AML-193 (cell line): ENCODE measurements at regions not wholly inside any gene's neighbourhood (a gene's known extent, or its start where the extent isn't known, plus 50 kb on each side); places are given as distances from the start of the nearest gene placed in this dataset.
"Not testable (repeated sequence)": the region's sequence is repeated elsewhere in the genome, so short reads cannot be mapped to it uniquely, and the experiment has no call there.

Experiments
- DNase-seq, 2 experiments: peaks; one replicate each; lab custom pipeline; 2025; lab: John Stamatoyannopoulos, UW

- DNase-seq = no peak
These were observed 109.8 kb upstream of the SGK1 start for GRCh38 chr6:134427721-134428120.

DNA sequence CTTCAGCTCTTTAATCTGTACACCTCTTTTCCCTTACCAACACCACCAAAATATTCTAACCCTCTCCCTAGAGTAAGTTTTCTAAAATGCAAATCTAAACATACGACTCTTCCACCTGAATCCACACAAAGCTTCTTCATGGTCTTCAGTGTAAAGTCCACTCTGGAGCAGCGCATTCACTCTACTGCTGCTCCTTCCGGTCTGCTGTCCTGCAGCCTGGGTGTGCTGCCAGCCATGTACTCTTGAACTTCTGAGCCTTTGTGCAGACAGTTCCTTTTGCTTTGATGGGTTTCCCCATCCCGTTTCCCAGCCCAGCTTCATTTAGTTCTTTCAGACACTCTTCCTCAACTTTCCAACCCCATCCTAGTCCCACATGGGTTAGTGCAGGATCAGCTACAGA lies 108.7 kb upstream of the SGK1 start:
- no peak for DNase-seq

- DNase-seq = not testable (repeated sequence)
These were observed 108.0 kb upstream of the SGK1 start for GRCh38 chr6:134425917-134426316.

DNA sequence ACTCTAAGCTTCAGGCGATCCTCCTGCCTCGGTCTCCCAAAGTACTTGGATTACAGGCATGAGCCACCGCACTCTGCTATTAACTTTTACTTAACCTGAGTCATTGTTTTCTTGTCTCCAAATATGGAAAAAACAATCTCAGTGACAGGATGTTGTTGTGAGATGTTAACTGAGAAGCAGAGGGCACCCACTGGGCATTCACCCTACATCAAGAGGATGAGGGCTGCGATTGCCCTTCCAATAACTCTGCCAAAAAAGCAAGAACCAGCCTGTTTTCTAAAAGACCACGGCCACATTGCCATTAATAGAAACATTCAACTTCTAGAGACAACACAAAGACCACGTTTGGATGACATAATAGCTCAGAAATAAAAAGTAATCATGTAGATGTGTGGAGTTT lies 107.6 kb upstream of the SGK1 start:
- DNase-seq = no peak

DNA sequence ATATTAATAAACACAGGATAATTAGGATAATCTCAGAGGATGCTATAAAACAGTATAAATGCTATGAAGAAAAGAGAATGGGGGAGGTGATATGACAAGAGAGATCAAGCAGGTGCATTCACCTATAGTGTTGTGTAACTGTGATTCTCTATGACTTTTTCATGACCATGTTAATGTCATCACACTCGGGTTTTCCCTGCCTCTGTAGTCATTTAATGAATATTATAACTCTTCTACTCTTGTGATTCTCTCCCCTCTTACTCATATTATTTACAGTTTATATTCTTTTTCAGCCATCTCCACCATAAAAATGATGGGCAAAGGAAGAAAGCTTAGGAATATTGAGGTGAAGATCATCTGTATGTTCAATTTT lies 106.9 kb upstream of the SGK1 start:
- no peak for DNase-seq

GRCh38 chr6:134424165-134424797 lies 106.4 kb upstream of the SGK1 start:
- peak; percentile 43 to 57 for DNase-seq

DNA sequence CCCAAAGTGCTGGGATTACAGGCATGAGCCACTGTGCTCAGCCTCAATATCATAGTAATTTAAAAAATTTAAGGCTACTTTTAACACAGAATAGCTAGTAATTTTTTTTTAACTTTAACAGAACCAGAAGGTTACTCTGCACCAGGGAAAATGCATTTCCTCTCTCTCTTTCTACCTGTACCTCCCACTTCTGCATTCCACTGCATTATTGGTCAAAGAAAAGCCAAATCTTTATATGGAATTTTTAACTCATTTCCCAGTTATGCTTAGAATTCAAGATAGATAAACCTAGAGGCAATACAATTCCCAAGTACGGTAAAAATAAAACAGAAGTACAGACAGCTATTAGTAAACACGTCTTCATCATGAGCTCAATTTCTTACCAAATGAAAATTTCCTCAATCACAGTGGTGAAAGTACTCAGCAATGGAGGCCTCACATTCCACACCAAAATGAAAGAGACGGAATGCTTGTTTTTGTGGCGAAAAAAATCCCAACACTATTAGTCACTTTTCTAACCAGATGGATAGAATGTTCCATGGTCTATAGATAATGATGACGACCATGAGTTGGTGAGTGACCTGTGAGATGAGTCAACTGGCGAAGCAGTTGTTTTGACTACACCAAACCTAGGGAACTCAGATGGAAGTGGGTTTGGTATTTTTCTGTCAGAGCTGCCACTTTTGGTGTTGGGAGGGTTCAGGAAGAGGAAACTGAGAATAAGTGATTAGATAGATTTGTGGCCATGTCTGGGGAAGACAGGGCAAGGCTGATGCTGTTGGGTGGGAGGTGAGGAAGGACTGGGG lies 104.7 kb upstream of the SGK1 start:
- no peak for DNase-seq

DNA sequence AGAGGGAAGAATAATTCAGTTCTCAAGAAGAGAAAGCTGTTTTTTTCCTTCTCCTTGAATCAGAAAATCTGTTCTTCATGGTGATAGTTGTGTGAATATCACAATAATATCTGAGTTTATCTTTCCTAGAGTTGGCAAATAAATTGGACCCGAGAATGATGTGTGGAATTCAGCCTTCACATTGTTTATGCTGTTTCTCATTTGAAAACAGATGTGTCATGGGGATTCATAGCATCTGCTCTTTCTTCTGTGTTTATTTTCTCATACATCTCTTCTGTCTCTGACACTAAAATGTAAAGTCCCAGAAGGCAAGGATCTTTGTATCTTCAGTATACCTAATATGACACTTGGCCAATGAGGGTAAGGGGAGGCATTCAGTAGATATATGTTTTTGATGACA lies 103.6 kb upstream of the SGK1 start:
- DNase-seq = no peak

DNA sequence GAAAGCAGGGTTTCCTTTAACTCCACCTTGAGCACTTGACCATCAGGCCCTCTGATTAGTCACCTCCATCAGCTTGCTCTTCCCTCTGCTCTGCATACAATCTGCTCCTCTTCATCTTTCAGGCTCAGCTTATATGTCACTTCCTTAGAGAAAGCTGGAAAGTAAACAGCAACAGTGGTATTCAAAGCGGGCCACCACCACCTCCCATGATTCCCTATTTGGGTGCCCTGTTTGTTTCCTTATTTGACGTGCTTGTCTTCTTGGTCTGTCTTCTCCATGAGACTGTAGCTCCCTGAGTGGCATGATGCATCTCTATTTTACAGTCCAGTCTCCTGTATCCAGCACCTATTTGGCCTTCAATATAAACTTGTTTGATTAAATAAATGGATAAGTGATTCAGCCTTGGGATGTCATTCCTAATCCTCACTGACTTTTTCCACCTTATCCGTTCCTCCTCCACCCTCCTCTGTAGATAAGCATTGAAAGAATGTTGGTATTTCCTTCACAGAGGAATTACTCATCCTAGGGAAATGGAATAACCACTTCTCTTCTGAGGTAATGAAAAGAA lies 102.8 kb upstream of the SGK1 start:
- no peak for DNase-seq

GRCh38 chr6:134419716-134420115 lies 101.8 kb upstream of the SGK1 start:
- DNase-seq = no peak

DNA sequence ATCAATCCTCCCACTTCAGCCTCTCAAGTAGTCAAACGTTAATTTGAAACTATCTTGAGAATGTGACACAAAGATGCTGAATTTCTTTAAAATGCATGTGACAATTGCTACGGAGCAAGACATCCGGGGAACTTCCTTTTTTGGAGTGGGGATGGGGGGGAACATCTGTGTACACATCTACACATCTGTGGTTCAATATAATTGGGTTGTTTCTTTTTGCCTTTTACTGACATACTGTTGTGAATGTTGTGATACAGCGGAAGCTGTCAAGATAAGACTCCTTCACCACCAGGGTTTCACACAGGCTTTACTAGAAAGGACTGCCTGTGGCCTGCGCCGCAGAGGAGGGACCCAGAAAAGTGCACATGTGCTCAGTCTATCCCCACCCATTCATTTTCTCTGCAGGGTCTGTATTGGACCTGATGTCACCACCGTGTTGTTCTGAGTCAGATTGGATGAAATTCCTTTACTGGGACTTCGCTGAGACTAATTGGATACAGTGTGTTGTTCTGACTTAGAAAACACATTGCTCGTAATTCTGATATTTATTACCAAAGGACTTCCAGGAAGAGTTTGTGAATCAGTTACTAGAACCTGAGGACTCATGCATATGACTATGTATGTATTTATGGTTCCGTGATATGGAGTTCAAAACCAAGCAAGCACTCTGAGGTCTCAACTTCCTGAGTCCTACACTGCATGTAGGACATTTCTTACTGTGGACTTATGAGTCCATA lies 98.7 kb upstream of the SGK1 start:
- no peak for DNase-seq

GRCh38 chr6:134415656-134416055 lies 97.7 kb upstream of the SGK1 start:
- DNase-seq = no peak

GRCh38 chr6:134415194-134415593 lies 97.3 kb upstream of the SGK1 start:
- DNase-seq = no peak

DNA sequence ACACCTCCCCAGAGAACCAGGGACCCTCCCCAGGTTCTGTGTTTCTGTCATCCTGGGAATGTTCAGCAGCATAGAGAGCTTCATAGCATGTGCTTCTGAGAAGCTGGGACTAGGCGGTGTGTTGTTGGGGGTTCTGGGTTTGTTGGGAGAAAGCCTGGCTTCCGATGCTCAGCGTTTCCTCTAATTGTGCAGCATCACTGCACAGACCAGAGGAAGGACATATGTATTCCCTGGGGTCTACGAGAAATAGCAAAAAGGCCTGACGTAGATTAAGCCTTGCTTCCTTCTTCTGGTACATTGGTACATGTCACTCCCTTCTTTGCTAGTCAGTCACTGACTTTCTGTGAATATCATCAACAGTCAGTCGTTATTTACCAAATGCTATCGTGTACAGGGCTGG lies 96.9 kb upstream of the SGK1 start:
- no peak for DNase-seq

DNA sequence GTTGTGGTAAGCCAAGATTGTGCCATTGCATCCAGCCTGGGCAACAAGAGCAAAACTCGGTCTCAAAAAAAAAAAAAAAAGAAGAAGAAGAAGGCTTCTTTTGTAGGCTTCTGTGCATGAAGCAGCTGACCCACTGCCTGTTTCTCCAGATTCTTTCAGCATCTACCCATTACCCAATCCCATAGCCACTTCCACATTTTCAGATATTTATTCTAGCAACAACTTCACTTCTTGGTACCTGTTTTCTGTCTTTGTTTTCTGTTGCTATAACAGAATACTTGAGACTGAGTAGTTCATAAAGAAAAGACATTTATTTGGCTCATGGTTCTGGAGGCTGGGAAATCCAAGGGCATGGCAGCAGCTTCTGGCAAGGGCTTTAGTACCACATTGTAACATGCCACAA lies 95.3 kb upstream of the SGK1 start:
- peak; percentile 91 to 93 for DNase-seq

DNA sequence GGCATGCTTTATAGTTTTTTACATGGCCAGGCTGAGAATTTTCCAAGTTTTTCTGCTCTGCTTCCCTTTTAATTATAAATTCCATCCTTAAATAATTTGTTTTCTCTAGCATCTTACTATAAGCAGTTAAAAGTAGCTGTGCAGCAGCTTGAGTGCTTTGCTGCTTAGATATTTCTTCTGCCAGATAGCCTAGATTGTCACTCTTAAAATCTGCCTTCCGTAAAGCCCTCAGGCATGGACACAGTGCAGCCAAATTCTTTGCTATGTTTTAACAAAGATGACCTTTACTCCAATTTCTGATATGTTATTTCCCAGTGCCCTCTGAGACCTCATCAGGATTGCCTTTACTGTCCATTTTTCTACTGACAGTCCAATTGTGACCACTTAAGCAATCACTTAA lies 92.6 kb upstream of the SGK1 start:
- no peak for DNase-seq

DNA sequence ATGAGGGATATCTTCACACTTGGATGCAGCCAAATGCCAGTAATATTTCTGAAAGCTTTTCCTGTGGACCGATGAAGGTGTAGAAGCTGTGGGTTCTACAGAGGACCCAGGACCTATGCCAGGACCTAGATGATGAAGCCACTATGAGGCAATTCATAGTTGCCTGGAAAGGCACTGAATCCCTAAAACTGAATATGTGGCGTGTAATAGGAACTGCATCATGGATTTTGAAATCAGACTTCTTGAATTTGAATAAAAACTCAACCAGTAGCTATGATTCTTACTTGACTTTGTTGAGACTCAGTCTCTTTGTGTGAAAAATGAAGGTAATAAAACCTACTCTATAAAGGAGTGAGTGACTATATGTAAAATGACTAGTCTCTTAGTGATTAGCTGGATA lies 89.9 kb upstream of the SGK1 start:
- DNase-seq = no peak

- no peak for DNase-seq
These were observed 88.4 kb upstream of the SGK1 start for GRCh38 chr6:134406311-134406710.

DNA sequence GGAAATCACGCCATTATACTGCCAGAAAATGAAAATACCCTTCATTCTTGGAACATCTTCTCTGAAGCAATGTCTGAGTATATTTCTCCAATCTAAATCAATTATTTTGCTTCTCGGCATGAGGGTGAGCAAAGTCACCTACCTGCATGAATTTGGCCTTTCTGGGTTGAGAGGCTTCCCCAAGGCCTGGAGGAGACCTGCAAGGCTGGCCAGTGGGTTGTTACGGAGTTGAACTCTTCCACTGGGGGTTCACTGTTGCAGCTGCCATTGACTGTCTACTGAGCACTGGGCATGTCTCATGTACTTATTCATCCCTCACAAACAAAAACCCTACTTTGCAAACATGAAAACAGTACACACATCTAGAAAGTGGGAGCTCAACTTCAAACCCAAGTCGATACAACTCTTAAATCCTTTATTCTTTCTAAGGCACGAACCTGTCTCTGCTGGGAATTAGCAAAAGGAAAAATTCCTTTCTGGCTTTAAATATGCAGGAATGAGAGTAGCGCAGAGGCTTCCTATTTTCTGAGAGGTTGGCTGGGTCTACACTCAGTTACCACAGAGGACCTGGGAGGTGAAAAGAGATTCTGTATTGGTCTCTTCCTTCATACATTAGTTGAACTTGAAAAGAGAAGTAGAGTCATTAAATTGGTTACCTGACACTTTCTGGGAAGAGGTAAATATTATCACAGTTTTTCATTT lies 87.6 kb upstream of the SGK1 start:
- DNase-seq = no peak

DNA sequence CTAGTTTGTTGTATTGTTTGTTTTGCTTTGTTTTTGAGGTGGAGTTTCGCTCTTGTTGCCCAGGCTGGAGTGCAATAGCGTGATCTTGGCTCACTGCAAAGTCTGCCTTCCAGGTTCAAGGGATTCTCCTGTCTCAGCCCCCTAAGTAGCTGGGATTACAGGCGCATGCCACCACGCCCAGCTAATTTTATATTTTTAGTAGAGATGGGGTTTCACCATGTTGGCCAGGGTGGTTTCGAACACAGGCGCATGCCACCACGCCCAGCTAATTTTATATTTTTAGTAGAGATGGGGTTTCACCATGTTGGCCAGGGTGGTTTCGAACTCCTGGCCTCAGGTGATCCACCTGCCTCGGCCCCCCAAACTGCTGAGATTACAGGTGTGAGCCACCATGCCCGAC lies 85.4 kb upstream of the SGK1 start:
- DNase-seq = not testable (repeated sequence)

GRCh38 chr6:134402372-134402984 lies 84.6 kb upstream of the SGK1 start:
- DNase-seq = no peak

GRCh38 chr6:134400941-134401340 lies 83.0 kb upstream of the SGK1 start:
- no peak for DNase-seq
